H1 (cell line): ENCODE measurements at regions not wholly inside any gene's neighbourhood (a gene's known extent, or its start where the extent isn't known, plus 50 kb on each side); places are given as distances from the start of the nearest gene placed in this dataset.
A peak's percentile ranks its signal among the peaks of the same experiment; 100 is the strongest.

Experiments
- CTCF ChIA-PET: fragments of 300-600 bp; sonication (Branson Sonifier 250); formaldehyde crosslinking; loops from one replicate; lab custom pipeline; 2021; ENCODE audit not compliant: partially characterized antibody; lab: Charles Lee
- POLR2A ChIA-PET: fragments of 300-600 bp; sonication (Branson Sonifier 250); formaldehyde crosslinking; loops from one replicate; lab custom pipeline; 2021; ENCODE audit warnings: inconsistent platforms; ENCODE audit not compliant: partially characterized antibody; lab: Charles Lee
- DNase-seq, 2 experiments: peaks; one replicate each; pipeline versions ENCODE4 v3.0.0 to v3.0.0-alpha.2; 2010 to 2022; ENCODE audit warnings: low spot score in 2 of 2, low read depth in 1 of 2, mixed read lengths in 1 of 2
- FAIRE-seq: peaks from 2 replicates; lab custom pipeline; 2011; peaks lifted over from hg19 to GRCh38; lab: Jason Lieb, UNC
- H2AFZ ChIP-seq: 2 replicates; pipeline ENCODE4 v1.8.1; 2012; ENCODE audit warnings: low read length, inconsistent platforms
- H2AK5ac ChIP-seq: 2 replicates; pipeline ENCODE4 v1.6.1; 2013; ENCODE audit warnings: low read depth, low read length
- H2BK120ac ChIP-seq: replicated peaks from 2 replicates; pipeline ENCODE3; 2013; ENCODE audit warnings: low read depth, low read length, inconsistent platforms
- H2BK12ac ChIP-seq: 2 replicates; pipeline ENCODE4 v1.6.1; 2013; ENCODE audit warnings: low read depth, low read length
- H2BK15ac ChIP-seq: 2 replicates; pipeline ENCODE4 v1.6.1; 2013; ENCODE audit warnings: low read length
- H2BK20ac ChIP-seq: 2 replicates; pipeline ENCODE4 v1.6.1; 2013; ENCODE audit warnings: low read length
- H2BK5ac ChIP-seq: 2 replicates; pipeline ENCODE4 v1.6.1; 2013; ENCODE audit warnings: low read depth, low read length
- H3K14ac ChIP-seq: 2 replicates; pipeline ENCODE4 v1.6.1; 2013; ENCODE audit warnings: inconsistent platforms; ENCODE audit not compliant: insufficient read length
- H3K18ac ChIP-seq: 2 replicates; pipeline ENCODE4 v1.6.1; 2013; ENCODE audit warnings: low read length; ENCODE audit errors: extremely low read depth
- H3K23ac ChIP-seq: 2 replicates; pipeline ENCODE4 v1.6.1; 2013; ENCODE audit warnings: inconsistent platforms; ENCODE audit not compliant: insufficient read length
- H3K23me2 ChIP-seq: 2 replicates; pipeline ENCODE4 v1.6.1; 2013; ENCODE audit warnings: low read depth, low read length
- H3K27ac ChIP-seq: 2 replicates; pipeline ENCODE4 v1.6.1; 2011; ENCODE audit warnings: low read depth, low read length, inconsistent platforms
- H3K27me3 ChIP-seq, 4 experiments: replicated peaks in 1 of 4; 1 replicate in 1 of 4; 2 replicates in 3 of 4; pipeline versions ENCODE4 v1.6.1 to v1.8.1; 2011 to 2013; ENCODE audit warnings: low read length in 3 of 4, mild to moderate bottlenecking in 3 of 4, inconsistent platforms in 2 of 4, mixed read lengths in 2 of 4, moderate library complexity in 1 of 4; ENCODE audit not compliant: control insufficient read depth in 3 of 4, insufficient read depth in 3 of 4; ENCODE audit errors: extremely low read depth in 1 of 4
- H3K36me3 ChIP-seq, 4 experiments: 2 replicates each; pipeline versions ENCODE4 v1.6.1 to v1.8.1; 2011 to 2013; ENCODE audit warnings: mild to moderate bottlenecking in 4 of 4, low read length in 3 of 4, moderate library complexity in 2 of 4, control low read depth in 1 of 4, inconsistent platforms in 1 of 4; ENCODE audit not compliant: insufficient read depth in 4 of 4, control insufficient read depth in 2 of 4
- H3K4ac ChIP-seq: replicated peaks from 2 replicates; pipeline ENCODE3; 2013; ENCODE audit warnings: low read length, low read depth, mixed read lengths, inconsistent platforms; ENCODE audit not compliant: insufficient read length
- H3K4me1 ChIP-seq, 4 experiments: replicated peaks in 1 of 4; 1 replicate in 1 of 4; 2 replicates in 3 of 4; pipeline versions ENCODE4 v1.6.1 to v1.8.1; 2011 to 2013; ENCODE audit warnings: low read length in 3 of 4, inconsistent platforms in 2 of 4, mixed read lengths in 1 of 4; ENCODE audit not compliant: insufficient read depth in 4 of 4, control insufficient read depth in 3 of 4
- H3K4me2 ChIP-seq, 2 experiments: 2 replicates each; pipeline versions ENCODE4 v1.6.1 to v1.8.1; 2011 to 2013; ENCODE audit warnings: low read depth in 2 of 2, low read length in 2 of 2, control low read depth in 1 of 2, inconsistent platforms in 1 of 2, mild to moderate bottlenecking in 1 of 2; ENCODE audit not compliant: insufficient read depth in 1 of 2
- H3K4me3 ChIP-seq, 4 experiments: fragments of 200-600, 300-600 bp in 1 of 4; sonication (generic), shearing (Covaris generic), sonication (Bioruptor Twin) in 1 of 4; 2 replicates each; pipeline versions ENCODE4 v1.5.1 to v1.8.1; 2011 to 2016; ENCODE audit warnings: low read length in 4 of 4, low read depth in 3 of 4, control low read depth in 2 of 4, inconsistent platforms in 2 of 4, mild to moderate bottlenecking in 2 of 4, mixed read lengths in 1 of 4, moderate library complexity in 1 of 4; ENCODE audit not compliant: insufficient read depth in 2 of 4; ENCODE audit errors: extremely low read depth in 1 of 4
- H3K56ac ChIP-seq: replicated peaks from 2 replicates; pipeline ENCODE3; 2013; ENCODE audit warnings: low read depth, mild to moderate bottlenecking, mixed read lengths, low read length, inconsistent platforms; ENCODE audit not compliant: insufficient read length
- H3K79me1 ChIP-seq: 2 replicates; pipeline ENCODE4 v1.6.1; 2013; ENCODE audit warnings: low read depth, low read length, control low read depth
- H3K79me2 ChIP-seq, 2 experiments: 2 replicates each; pipeline versions ENCODE4 v1.6.1 to v1.8.1; 2012 to 2013; ENCODE audit warnings: low read length in 2 of 2, mild to moderate bottlenecking in 2 of 2, inconsistent platforms in 1 of 2; ENCODE audit not compliant: insufficient read depth in 2 of 2, control insufficient read depth in 1 of 2
- H3K9ac ChIP-seq, 4 experiments: replicated peaks in 1 of 4; 1 replicate in 1 of 4; 2 replicates in 3 of 4; pipeline versions ENCODE4 v1.6.1 to v1.8.1; 2011 to 2013; ENCODE audit warnings: low read depth in 3 of 4, low read length in 3 of 4, control low read depth in 2 of 4, mild to moderate bottlenecking in 2 of 4, moderate library complexity in 2 of 4, inconsistent platforms in 1 of 4; ENCODE audit errors: extremely low read depth in 1 of 4
- H3K9me3 ChIP-seq, 2 experiments: 2 replicates each; pipeline versions ENCODE4 v1.6.1 to v1.8.1; 2012 to 2013; ENCODE audit warnings: mild to moderate bottlenecking in 2 of 2, moderate library complexity in 2 of 2, control low read depth in 1 of 2, inconsistent platforms in 1 of 2, low read depth in 1 of 2, low read length in 1 of 2, mixed read lengths in 1 of 2; ENCODE audit not compliant: insufficient read depth in 2 of 2
- H4K20me1 ChIP-seq, 2 experiments: replicated peaks in 1 of 2; 2 replicates each; pipeline versions ENCODE3 to v1.8.1; 2011 to 2013; ENCODE audit warnings: inconsistent platforms in 2 of 2, low read length in 2 of 2, mild to moderate bottlenecking in 1 of 2; ENCODE audit not compliant: insufficient read depth in 2 of 2, control insufficient read depth in 1 of 2
- H4K5ac ChIP-seq: 2 replicates; pipeline ENCODE4 v1.6.1; 2013; ENCODE audit warnings: low read length, low read depth, mixed read lengths, inconsistent platforms; ENCODE audit not compliant: insufficient read length
- H4K8ac ChIP-seq: 2 replicates; pipeline ENCODE4 v1.8.0; 2013; ENCODE audit warnings: mild to moderate bottlenecking, moderate library complexity, low read length, inconsistent platforms; ENCODE audit not compliant: insufficient read depth; ENCODE audit errors: extremely low read depth
- H4K91ac ChIP-seq: replicated peaks from 2 replicates; pipeline ENCODE3; 2013; ENCODE audit warnings: low read length, mixed read lengths, inconsistent platforms; ENCODE audit not compliant: insufficient read length
- BCL11A ChIP-seq, 2 experiments: IDR thresholded peaks; one replicate each; pipeline ENCODE4 v1.6.1; 2011; ENCODE audit warnings: low read depth in 2 of 2, low read length in 2 of 2, mild to moderate bottlenecking in 2 of 2
- CBX8 ChIP-seq: fragments of 300-800, 300-1000 bp; sonication (generic); IDR thresholded peaks from 2 replicates; pipeline ENCODE4 v1.7.1; 2016; ENCODE audit warnings: low read depth, low read length, borderline replicate concordance
- GABPA ChIP-seq: IDR thresholded peaks from 2 replicates; pipeline ENCODE4 v1.6.1; 2011; ENCODE audit warnings: mild to moderate bottlenecking, low read length, moderate library complexity, borderline replicate concordance; ENCODE audit not compliant: insufficient read depth
- HDAC2 ChIP-seq, 2 experiments: fragments of 300-600 bp in 1 of 2; sonication (generic) in 1 of 2; IDR thresholded peaks; 2 replicates each; pipeline ENCODE4 v1.6.1; 2011 to 2012; ENCODE audit warnings: low read depth in 2 of 2, low read length in 2 of 2, mild to moderate bottlenecking in 2 of 2, moderate library complexity in 2 of 2, borderline replicate concordance in 1 of 2, inconsistent platforms in 1 of 2
- HDAC6 ChIP-seq: IDR thresholded peaks from one replicate; pipeline ENCODE4 v1.7.1; 2012; ENCODE audit warnings: low read depth, mild to moderate bottlenecking, inconsistent platforms, low read length, moderate library complexity
- KDM5A ChIP-seq: fragments of 200-600 bp; IDR thresholded peaks from 2 replicates; pipeline ENCODE4 v1.7.1; 2012; ENCODE audit warnings: mild to moderate bottlenecking, low read length, inconsistent platforms, mixed read lengths
- MAFK ChIP-seq: IDR thresholded peaks from 2 replicates; pipeline ENCODE4 v1.6.1; 2012; ENCODE audit warnings: low read depth, mild to moderate bottlenecking, improper control_type of control experiment, low read length
- NANOG ChIP-seq: IDR thresholded peaks from 2 replicates; pipeline ENCODE4 v1.6.1; 2011; ENCODE audit warnings: low read length, low read depth, mild to moderate bottlenecking, inconsistent platforms; ENCODE audit not compliant: insufficient read depth, poor library complexity, severe bottlenecking
- SP2 ChIP-seq: IDR thresholded peaks from 2 replicates; pipeline ENCODE4 v1.6.1; 2012; ENCODE audit warnings: mild to moderate bottlenecking, low read length, inconsistent platforms
- WGBS, 2 experiments: shearing (Covaris generic) in 1 of 2; methylation state at CpG; one replicate each; pipeline versions ENCODE4 v1.1.6 to v1.1.7; 2013 to 2015; ENCODE audit warnings: low lambda C conversion rate in 2 of 2, mixed read lengths in 2 of 2, inconsistent platforms in 1 of 2, low coverage in 1 of 2, missing lambda C conversion rate in 1 of 2; ENCODE audit not compliant: insufficient replicate concordance in 2 of 2, insufficient coverage in 1 of 2, insufficient read length in 1 of 2; ENCODE audit errors: extremely low coverage in 1 of 2, missing lambda C conversion rate in 1 of 2; 5-methylcytosine and 5-hydroxymethylcytosine counted together

DNA sequence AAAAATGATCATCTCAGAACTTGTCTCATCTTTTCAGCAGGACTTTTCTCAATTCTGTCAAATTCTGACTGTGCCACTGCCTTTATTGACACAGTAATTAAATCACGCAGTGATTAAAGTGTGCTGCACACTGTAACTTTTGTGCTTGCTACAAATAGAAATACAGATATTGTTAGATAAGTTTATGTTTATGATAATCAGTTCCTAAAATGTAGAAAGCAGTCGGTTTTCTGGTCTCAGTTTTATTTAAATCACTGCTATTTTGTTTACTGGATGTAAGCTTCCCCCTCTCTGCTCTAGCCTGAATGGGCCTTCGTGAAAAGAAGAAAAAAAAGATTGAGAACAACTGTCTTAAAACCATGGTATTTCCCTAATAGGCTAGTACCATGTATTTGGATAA, 258.8 kb upstream of the STARD13 start:
- Histone ChIP-seq H4K5ac (no peak overlapping the region), H2BK12ac (no peak overlapping the region), H2AK5ac (no peak overlapping the region), H3K18ac (no peak overlapping the region), H3K27me3 (no peaks in the 10 kb centered on the region), H2AFZ (no peak overlapping the region), H3K36me3 (no peaks in the 10 kb centered on the region), H3K4me3 (peak overlapping the region in 1 of 4 experiments; percentile 77; a peak in 2 of 8 replicates), H3K23me2 (0 out of 2 replicates have a peak, but pooled peaks cover 4% of the 10 kb centered on the region), H3K9me3 (no peaks in the 10 kb centered on the region), H3K4ac (no peak overlapping the region), H3K27ac (no peak overlapping the region), H4K20me1 (no peaks in the 10 kb centered on the region), H3K56ac (no peak overlapping the region)
- POLR2A ChIA-PET: no interaction called here
- 73% methylated on average over 3 of the region's 3 CpGs; no CpG with 5 or more reads in 1 of the 2 experiments for WGBS, 2 experiments
- DNase-seq: no peak
- no peak for TF ChIP-seq HDAC2 (IDR thresholded peaks at IDR 0.05; ENCODE audit: borderline replicate concordance in 1 of 2, low read depth in 2 of 2, low read length in 2 of 2)
- TF ChIP-seq KDM5A: no peak
- TF ChIP-seq GABPA: no peak
- no peak for TF ChIP-seq MAFK
- no peak for TF ChIP-seq CBX8
- TF ChIP-seq BCL11A (IDR thresholded peaks at IDR 0.05; ENCODE audit: low read depth in 2 of 2, low read length in 2 of 2): no peak
- no peak for TF ChIP-seq SP2
- no peak for TF ChIP-seq NANOG
- TF ChIP-seq HDAC6: no peak
- TF ChIP-seq, all 59 proteins: peak for 0
- peaks cover 0 to 9% (median 4%) of the 10 kb centered on the region in 4 experiments; a peak in 4 of 7 replicates for H3K4me1 ChIP-seq
- no peak overlapping the region for H2BK5ac ChIP-seq
- no peak overlapping the region for H3K23ac ChIP-seq
- no peak overlapping the region for H2BK120ac ChIP-seq
- H3K4me2 ChIP-seq: peak overlapping the region in 1 of 2 experiments; percentile 81; a peak in 3 of 4 replicates
- H3K14ac ChIP-seq: no peak overlapping the region
- no peaks in the 10 kb centered on the region for H3K79me2 ChIP-seq
- no peak overlapping the region for H4K91ac ChIP-seq
- CTCF ChIA-PET: interaction anchor here (0.6 to 1.3 kb wide), 4 partner anchors 11 to 858 kb away, joined by 3 to 4 read pairs (median 3); no protein-coding TSS in a partner anchor
- H3K79me1 ChIP-seq: no peaks in the 10 kb centered on the region
- no peak for FAIRE-seq
- H2BK15ac ChIP-seq: no peak overlapping the region
- no peak overlapping the region for H4K8ac ChIP-seq
- no peak overlapping the region for H2BK20ac ChIP-seq
- H3K9ac ChIP-seq: no peak overlapping the region
